NCI-H1694 (cell line): ENCODE measurements at regions not wholly inside any gene's neighbourhood (a gene's known extent, or its start where the extent isn't known, plus 50 kb on each side); places are given as distances from the start of the nearest gene placed in this dataset.

ENCODE experiments used
- DNase-seq: peaks from one replicate; lab custom pipeline; 2025; lab: John Stamatoyannopoulos, UW

- no peak for DNase-seq
These were observed 392.2 kb downstream of the C6orf118 start for GRCh38 chr6:164917211-164917610.

- no peak for DNase-seq
These were observed 393.3 kb downstream of the C6orf118 start for GRCh38 chr6:164916087-164916486.

- no peak for DNase-seq
These were observed 397.4 kb downstream of the C6orf118 start for GRCh38 chr6:164911873-164912580.

DNA sequence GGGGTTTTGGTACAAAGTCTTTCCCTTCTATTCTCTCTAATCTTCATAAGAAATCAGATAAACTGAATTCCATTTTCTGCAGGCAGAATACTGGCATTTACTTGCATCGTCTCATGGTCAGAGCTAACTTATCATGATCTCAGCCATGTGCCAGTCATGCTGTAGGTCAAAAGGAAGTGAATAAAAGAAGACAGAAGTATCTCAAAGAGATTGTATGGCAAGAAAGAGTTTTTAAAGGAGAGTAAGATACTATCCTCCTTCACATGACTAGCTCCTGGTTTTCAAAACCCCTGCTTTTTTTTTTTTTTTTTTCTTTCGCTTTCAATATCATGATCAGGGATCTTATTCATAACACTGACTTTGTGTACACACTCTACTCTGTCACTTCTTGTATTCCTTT is 398.3 kb downstream of the C6orf118 start:
- no peak for DNase-seq

DNA sequence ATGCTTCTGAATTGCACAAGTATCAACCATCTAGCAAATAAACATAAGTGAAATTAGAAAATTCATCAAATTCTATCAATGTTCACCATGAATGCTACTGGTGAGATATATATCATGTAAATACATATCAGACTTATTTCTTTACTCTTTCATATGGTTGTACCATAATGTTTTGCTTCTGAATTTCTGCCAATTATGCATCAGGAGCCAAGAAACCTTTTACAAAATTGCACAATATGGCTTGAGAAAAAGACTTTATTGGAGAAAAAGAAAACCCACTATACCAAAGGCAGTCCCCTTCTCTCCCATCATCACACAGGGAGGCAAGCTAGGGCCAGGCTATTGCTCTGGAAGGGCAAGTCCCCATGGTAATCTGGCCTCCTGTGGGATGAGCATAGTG is 402.6 kb downstream of the C6orf118 start:
- no peak for DNase-seq

DNA sequence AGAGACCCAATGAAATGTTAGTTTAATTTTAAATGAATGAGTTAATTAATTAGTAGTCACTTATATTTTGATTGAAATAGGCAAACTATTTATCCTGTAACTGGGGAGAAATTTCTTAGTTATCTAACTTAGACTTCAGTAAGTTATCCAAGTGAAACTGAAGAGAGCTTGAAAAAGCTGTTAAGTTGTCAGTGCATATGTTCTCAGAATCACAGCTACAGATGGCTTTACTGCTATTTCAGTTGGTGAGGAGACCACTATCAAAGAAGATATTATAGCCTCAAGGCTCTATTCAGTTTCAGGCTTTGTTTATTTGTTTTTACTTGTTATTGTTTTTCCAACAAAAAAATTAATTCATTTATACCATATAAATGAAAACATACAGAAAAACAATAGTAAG is 404.1 kb downstream of the C6orf118 start:
- no peak for DNase-seq

GRCh38 chr6:164898412-164898811 is 411.0 kb downstream of the C6orf118 start:
- no peak for DNase-seq

- DNase-seq: no peak
These were observed 411.7 kb downstream of the C6orf118 start for GRCh38 chr6:164897523-164898235.

GRCh38 chr6:164889980-164890379 is 419.4 kb downstream of the C6orf118 start:
- no peak for DNase-seq

GRCh38 chr6:164887660-164888059 is 421.7 kb downstream of the C6orf118 start:
- DNase-seq: no peak

DNA sequence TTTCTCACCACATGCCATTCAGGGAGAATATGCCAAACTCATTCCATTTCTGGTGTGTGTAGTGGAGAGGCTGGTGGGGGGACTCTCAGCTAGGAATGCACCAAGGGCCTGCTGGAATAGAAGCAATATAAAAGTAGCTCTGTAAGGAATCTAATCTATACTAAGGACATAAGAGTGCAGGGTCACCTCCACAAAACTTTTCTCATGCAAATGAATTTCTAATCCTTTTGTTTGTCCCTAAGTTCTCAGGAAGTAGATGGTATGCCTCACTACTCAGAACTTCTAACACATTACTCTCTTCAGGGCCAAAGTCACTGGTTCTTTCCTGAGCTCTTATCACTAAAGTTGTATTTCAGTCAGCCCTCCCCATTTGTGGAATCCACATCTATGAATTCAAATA is 427.2 kb downstream of the C6orf118 start:
- DNase-seq: no peak

DNA sequence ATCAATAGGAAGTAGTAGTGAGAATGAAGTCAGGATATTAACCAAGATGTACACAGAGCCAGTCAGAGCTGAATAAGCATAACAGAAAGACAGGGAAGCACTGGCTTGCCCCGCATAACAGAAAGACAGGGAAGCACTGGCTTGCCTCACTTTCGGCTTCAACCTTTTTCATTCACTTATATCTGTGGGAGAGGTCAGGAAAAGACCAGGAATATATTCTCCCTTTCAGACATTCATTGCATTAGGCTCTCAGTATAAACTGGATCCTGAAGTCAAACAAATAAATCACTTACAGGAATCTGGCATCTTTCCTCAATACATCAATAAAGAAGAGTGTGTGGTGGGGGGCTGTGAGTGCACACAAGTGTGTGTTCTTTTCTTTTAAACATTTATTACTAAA is 437.6 kb downstream of the C6orf118 start:
- no peak for DNase-seq

GRCh38 chr6:164870164-164870563 is 439.2 kb downstream of the C6orf118 start:
- no peak for DNase-seq

DNA sequence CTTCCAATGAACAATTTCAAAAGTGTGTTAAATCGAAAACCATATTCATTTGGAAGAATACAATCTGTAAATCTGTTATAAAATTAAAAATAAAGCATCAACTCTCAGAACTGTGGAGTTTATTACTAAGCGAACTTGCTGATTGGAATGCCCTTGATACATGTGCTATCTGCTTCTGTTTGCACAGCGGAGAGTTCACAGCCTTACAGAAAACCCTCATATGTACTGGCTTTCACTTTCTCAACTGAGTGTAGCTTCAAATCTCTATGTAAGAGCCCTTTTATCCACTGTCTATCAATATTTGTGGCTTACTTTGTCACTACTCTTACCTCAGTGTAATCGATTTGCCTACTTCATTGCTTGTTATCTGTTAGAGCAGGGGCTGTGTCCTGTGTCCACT is 447.4 kb downstream of the C6orf118 start:
- DNase-seq: no peak

GRCh38 chr6:164859816-164860215 is 449.6 kb downstream of the C6orf118 start:
- no peak for DNase-seq

DNA sequence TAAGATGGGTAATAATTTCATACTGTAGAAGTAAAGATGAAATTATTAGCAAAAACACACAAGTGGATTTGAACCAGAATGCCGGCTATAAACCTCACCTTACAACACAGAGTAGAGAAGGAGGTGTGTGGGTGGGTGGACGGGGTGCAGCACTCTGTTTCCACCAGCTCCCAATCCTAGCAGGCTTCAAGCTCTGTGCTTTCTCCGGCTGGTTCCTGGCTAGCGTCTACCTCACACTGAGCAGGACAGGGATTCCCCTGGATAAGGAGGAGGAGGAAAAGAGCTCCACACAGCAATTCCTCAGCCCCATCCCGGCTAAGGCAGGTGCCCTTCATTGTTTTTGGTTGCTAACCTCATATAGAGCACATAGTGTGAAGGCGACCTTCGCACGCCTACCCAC is 453.3 kb downstream of the C6orf118 start:
- no peak for DNase-seq

DNA sequence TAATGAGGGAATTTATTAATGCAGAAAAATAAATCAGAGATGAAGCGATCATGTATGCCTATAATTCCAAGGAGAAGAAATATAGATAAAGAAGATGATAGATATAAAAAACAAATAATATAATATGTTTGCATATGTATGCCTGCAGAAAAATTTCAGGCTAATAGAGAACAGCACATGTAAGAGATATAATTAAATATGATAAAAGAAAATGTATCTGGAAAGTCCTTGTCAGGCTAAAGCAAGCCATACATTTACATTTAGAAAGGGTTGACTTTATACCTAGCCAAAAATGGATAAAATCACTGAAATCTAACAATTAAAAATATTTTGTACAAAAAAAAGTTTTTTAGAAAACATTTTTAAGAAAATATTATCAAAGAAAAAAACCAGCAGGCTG is 454.1 kb downstream of the C6orf118 start:
- DNase-seq: no peak

DNA sequence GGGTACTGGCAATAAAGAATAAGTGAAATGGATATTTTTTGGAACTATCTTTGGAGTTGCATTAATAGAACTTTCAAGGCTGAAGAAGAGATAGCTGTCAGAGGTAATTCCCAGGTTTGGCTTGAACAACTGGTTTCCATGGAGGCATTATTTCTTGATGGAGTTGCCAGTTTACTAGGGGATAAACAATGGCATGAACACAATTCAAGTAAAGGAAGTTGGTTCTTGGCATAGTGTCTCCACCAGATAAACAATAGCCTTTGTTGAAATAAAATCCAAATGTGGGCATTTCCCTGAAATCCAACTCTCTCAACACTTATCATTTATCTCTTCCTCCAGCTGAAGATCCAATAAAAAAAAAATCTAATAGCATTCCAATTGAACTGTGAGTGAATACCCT is 454.9 kb downstream of the C6orf118 start:
- no peak for DNase-seq

DNA sequence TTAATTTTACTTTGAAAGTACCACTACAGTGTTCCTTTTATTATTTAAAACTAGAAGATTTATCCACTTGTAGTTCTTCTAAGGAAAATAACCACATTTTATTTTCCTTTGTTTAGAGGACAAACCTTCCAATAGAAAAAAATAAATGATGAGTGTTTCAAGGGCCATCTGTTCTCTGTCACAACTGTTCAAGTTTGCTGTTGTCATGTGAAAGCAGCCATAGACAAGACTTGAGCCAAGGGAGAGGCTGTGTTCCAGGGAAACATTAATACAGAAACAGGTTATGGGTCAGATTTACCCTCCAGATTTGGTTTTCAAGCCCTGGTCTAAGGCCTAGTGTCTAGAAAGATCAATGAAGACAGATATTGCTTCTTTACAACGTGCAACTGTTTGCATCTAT is 463.6 kb downstream of the C6orf118 start:
- no peak for DNase-seq

GRCh38 chr6:164842085-164842484 is 467.3 kb downstream of the C6orf118 start:
- DNase-seq: no peak

- DNase-seq: no peak
These were observed 471.3 kb downstream of the C6orf118 start for GRCh38 chr6:164838068-164838615.

GRCh38 chr6:164836486-164836885 is 472.9 kb downstream of the C6orf118 start:
- DNase-seq: no peak

DNA sequence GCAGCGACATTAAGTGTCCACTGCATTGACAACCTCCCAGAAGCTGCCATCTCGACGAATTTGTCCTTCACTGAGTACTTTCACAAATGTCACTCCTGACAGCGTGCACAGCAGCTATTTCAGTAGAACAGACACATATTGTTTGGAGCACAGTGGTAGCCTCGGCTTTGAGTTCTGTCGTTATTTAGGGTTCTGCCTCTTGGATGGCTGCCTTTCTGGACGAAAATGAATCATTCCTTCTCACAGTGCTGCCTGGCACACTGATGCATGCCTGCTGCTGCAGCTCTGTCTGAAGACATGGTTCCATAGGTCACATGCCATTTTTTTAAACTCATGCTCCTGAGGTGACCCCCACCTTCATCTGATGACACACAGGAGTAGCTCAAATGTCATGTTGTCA is 477.0 kb downstream of the C6orf118 start:
- DNase-seq: no peak

DNA sequence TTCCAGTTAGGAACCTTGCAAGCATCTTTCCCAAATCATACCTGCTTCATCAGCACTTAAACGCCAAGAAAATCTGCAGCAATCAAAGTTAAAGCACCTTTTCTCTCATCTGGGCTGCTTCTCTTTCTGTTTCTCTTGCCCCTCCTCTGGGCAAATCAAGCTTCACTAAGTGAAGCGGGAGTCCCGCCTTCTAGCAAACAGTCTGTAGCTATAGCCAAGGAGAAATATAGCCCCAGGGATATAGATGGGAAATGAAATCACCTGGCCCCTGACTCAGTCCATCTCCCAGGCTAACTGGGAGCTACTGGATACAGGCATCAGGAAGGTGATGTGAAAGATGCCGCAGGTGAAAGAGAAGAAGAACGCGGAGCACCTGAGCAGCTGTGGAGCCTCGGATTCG is 481.9 kb downstream of the C6orf118 start:
- DNase-seq: no peak
